Amniotic stem cell (primary cell): ENCODE measurements at regions not wholly inside any gene's neighbourhood (a gene's known extent, or its start where the extent isn't known, plus 50 kb on each side); places are given as distances from the start of the nearest gene placed in this dataset.
"Not testable (repeated sequence)": the region's sequence is repeated elsewhere in the genome, so short reads cannot be mapped to it uniquely, and the experiment has no call there.

Source experiments
- DNase-seq: peaks from one replicate; lab custom pipeline; 2025; lab: John Stamatoyannopoulos, UW

- no peak for DNase-seq
Observed at GRCh38 chr2:187871506-187871905, 317.3 kb upstream of the TFPI start.

GRCh38 chr2:187873132-187873531 lies 318.9 kb upstream of the TFPI start:
- no peak for DNase-seq

DNA sequence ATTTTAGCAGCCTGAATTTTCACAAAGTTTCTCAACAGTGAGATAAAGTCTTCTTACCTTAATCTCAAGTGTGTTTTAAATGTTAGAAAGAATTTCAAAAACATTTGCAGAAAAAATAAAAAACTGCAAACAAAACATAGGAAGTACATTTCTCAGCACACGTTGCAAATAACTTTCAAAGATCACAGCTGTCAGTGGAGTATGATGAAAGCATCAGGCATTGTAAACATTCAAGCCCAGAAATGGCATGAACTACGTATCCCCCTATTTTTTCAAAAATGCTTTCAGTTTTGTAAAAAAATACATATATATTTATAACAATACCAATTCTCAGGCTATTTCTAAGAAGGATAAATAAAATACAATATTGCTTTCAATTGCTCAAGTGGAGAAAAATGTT lies 320.6 kb upstream of the TFPI start:
- DNase-seq = no peak

- no peak for DNase-seq
Observed at GRCh38 chr2:187875261-187876141, 321.3 kb upstream of the TFPI start.

DNA sequence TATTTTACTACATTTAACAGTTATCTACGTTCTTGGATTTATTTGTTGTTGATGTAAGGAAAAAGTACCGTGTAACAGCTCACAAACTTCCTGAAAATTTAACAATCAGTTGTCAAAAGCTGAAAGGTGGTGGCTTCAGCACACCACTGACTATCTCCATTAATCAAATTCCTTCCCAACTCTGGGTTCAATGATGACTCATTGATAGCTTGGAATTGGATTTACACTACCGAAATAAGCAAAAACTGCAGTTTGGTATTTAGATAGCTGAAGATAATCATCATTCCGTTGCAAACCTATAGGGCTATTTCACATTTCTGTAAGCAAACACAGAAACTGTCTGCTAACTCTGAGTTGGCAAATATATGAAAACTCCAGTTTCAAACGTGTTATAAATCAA lies 322.3 kb upstream of the TFPI start:
- no peak for DNase-seq

- no peak for DNase-seq
Observed at GRCh38 chr2:187877391-187877790, 323.2 kb upstream of the TFPI start.

DNA sequence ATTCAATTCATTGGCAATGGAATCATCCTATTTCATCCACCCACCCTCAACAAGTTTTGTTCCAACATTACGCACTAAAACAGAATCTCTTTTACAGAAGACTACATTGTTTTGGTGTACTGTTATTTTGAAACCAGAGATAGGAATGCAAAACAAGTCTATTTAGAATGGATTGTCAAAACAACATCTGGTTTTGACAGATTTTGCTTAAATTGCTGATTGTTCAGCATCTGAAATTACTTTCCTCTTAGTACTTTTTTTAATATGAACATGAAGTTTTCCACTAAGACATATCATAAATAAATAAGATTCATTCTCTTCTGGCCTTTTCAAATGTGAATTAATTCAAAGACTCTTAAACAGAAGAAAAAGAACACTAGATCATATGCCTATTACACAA lies 323.9 kb upstream of the TFPI start:
- DNase-seq = no peak

DNA sequence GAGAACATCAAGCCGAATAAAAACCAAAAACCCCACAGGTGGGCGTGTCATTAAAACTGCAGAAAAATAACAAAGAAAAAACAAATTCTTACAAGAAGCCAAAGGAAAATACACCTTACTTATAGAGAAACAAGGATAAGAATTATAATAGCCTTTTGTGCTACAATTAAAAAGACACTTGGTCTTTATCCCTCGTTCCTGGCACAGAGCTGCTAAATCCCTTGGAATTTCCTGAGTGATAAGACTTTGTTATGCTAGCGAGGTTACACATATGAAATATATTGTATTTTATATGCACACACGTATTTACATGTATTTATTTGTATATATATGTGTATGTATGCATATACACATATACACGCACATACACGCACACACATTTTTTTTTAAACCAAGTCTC lies 325.3 kb upstream of the TFPI start:
- DNase-seq = no peak

DNA sequence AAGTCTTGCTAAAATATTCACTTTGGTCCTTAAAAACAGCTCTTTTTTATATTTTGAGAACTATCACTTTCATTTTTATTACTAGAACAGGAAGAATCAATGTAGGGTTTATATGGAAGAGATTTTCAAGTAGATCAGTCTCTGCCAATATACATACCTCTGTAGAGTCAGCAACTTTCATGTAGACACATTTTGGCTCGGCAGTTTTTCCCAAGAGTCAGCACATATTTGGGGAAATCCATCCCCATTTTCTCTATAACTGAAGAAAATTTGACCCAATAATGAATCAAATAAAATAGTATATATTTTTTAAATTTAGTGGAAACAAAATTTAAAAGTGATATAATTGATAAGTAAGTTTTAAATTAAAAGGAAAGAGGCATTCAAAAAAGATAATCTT lies 329.8 kb upstream of the TFPI start:
- no peak for DNase-seq

DNA sequence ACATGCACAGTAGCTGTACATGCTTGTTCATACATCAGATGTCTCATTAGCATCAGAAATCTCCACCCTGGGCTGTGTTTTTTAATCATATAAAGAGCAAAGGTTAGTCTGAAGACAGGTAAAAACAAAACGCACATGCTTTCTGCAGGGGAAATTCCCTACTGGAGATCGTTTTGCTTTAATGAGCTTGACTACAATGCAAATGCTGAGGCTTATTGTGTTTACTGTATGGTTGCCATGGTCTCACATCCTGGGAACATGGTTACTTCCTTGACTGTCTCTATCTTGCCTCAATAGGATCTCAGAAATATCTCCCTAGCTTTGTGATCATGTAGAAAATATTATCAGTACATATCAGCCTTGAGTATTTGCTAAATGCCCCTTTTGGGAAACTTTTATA lies 336.5 kb upstream of the TFPI start:
- no peak for DNase-seq

DNA sequence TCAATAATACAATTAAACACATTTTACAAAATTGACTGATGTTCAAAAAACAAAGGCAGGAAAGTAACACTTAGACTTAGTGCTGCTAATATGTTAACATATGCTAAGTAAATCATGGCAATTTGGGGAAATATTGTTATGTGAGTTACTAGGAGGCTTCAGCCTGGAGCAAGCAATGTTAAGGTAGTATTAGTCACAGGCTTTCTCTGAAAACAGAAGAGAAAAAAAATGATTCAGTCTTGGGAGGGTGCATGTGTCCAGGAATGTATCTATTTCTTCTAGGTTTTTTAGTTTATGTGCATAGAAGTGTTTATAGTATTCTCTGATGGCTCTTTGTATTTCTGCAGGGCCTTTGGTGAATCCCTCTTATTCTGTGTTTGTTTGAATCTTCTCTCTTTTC lies 345.8 kb upstream of the TFPI start:
- no peak for DNase-seq

DNA sequence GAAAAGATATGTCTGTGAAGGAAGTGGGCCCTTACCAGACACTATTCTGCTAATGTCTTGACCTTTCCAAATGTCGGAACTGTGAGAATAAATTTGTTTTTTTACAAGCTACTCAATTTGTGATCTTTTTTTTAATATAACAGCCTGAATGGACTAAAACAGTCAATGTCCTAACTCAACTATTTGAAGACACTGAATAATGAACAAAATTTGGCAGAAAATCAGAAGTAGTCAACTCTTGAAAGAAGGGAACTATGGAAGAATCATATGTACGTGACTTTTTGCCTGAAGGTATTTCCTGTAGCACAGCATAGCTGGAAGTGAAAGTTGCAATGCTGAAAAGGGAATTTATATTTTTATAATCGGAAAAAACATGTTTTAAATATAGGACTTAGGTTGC lies 351.8 kb upstream of the TFPI start:
- no peak for DNase-seq

GRCh38 chr2:187910922-187911321 lies 356.7 kb upstream of the TFPI start:
- not testable (repeated sequence) for DNase-seq

- DNase-seq = no peak
Observed at GRCh38 chr2:187912950-187913349, 358.7 kb upstream of the TFPI start.

- no peak for DNase-seq
Observed at GRCh38 chr2:187915810-187916209, 361.6 kb upstream of the TFPI start.

- no peak for DNase-seq
Observed at GRCh38 chr2:187916799-187917198, 362.6 kb upstream of the TFPI start.

DNA sequence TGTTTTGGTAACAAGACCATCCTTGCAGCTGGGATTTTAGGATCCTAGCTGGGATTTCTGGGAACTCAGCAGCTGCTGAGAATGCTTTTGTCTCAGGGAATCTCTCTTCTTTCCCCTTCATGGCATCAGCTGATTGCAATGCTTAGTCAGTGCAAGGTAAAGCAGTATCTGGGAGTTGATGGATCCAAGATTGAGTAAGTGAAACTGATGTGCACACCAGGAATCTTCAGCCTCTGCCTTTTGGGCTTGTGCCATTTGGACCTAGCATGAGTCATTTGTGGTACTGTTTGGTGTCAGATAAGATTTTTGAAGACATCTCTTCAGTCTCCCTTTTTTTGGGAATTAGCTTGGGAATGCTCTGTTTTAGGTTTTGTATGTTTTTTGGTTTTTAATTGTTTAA lies 363.3 kb upstream of the TFPI start:
- no peak for DNase-seq

- no peak for DNase-seq
Observed at GRCh38 chr2:187918996-187919821, 365.0 kb upstream of the TFPI start.

- DNase-seq = no peak
Observed at GRCh38 chr2:187920511-187920910, 366.3 kb upstream of the TFPI start.

DNA sequence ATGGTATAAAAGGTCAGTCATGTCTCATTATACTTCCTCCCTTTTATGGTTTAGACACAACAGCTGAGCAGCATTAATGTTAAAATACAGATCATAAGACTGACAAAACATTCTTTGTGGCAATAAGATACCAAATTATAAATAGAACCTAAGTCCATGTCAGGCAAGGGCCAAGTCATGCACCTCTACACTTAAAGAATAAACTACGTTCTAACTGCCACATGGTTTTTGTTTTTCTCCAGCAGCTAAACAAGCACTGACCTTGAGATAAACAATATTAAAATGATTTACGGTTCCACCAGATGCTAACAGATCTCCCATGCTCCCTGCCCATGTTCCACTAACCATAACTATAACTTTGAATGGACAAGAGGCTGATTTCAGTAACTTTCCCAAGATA lies 368.6 kb upstream of the TFPI start:
- no peak for DNase-seq

DNA sequence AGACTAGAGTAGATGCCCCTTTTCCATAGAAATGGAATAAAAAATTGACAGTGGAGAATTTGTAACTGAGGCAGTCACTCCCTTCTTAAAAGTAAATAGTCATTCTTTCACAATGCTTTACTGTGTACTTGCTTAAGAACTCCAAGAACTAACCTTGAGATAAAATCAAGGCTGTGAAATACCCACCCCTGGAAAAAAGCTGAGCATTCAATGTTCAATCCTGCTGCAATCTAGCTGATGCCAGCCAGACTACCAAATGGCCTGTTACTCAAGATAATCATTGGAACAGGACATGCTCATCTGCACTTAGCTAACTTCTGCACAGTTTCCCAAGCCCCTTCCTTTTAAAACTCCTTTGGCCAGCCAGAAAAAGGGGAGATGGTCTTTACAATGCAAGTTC lies 367.4 kb upstream of the GULP1 start:
- no peak for DNase-seq

- no peak for DNase-seq
Observed at GRCh38 chr2:187934236-187934635, 357.4 kb upstream of the GULP1 start.

- DNase-seq = no peak
Observed at GRCh38 chr2:187934692-187935091, 357.0 kb upstream of the GULP1 start.
